HEK293 (cell line): ENCODE measurements at regions not wholly inside any gene's neighbourhood (a gene's known extent, or its start where the extent isn't known, plus 50 kb on each side); places are given as distances from the start of the nearest gene placed in this dataset.

Experiments used
- CTCF ChIA-PET: fragments of 350-600 bp; formaldehyde crosslinking; extraction: SDS; loops from one replicate; lab custom pipeline; 2021; ENCODE audit warnings: antibody characterized with exemption; lab: Yijun Ruan, JAX
- POLR2A ChIA-PET: fragments of 300-600 bp; formaldehyde crosslinking; extraction: SDS; loops from one replicate; lab custom pipeline; 2020; ENCODE audit warnings: antibody characterized with exemption, inconsistent platforms; lab: Yijun Ruan, JAX
- H3K27ac ChIP-seq: fragments of 200-500 bp; sonication (Bioruptor generic); 2 replicates; pipeline ENCODE4 v1.5.1; 2014; ENCODE audit warnings: low read depth, low read length, control low read depth, inconsistent platforms; ENCODE audit errors: extremely low read depth
- H3K36me3 ChIP-seq, 2 experiments: fragments of 200-500 bp in 1 of 2; sonication (Bioruptor generic) in 1 of 2; 1 replicate in 1 of 2; 2 replicates in 1 of 2; pipeline ENCODE4 v1.5.1; 2014 to 2017; ENCODE audit warnings: inconsistent platforms in 2 of 2, low read length in 2 of 2; ENCODE audit not compliant: control insufficient read depth in 2 of 2, insufficient read depth in 1 of 2
- H3K4me1 ChIP-seq: fragments of 200-500 bp; sonication (Bioruptor generic); 2 replicates; pipeline ENCODE4 v1.5.1; 2014; ENCODE audit warnings: mild to moderate bottlenecking, low read length, inconsistent platforms; ENCODE audit not compliant: control insufficient read depth, insufficient read depth
- H3K4me3 ChIP-seq: 2 replicates; pipeline ENCODE4 v1.5.1; 2011; ENCODE audit warnings: low read depth, mild to moderate bottlenecking, control low read depth, low read length, moderate library complexity
- H3K9me3 ChIP-seq: fragments of 200-500 bp; sonication (Bioruptor generic); 2 replicates; pipeline ENCODE4 v1.5.1; 2014; ENCODE audit warnings: low read depth, low read length, inconsistent platforms; ENCODE audit not compliant: control insufficient read depth, insufficient read depth
- AEBP2 ChIP-seq: fragments of 450-650 bp; formaldehyde crosslinking; IDR thresholded peaks from 2 replicates; pipeline ENCODE4 v1.5.1; 2016; ENCODE audit warnings: missing biosample characterization, missing genetic modification characterization, borderline replicate concordance
- EGR2 ChIP-seq: fragments of 450-650 bp; formaldehyde crosslinking; IDR thresholded peaks from 2 replicates; pipeline ENCODE4 v1.5.1; 2016; ENCODE audit warnings: low read depth, missing biosample characterization, missing genetic modification characterization
- KLF16 ChIP-seq: fragments of 450-650 bp; formaldehyde crosslinking; IDR thresholded peaks from 2 replicates; pipeline ENCODE4 v1.5.1; 2017; ENCODE audit warnings: missing biosample characterization, missing genetic modification characterization
- KLF8 ChIP-seq: fragments of 450-650 bp; formaldehyde crosslinking; IDR thresholded peaks from 2 replicates; pipeline ENCODE4 v1.5.1; 2016; ENCODE audit warnings: missing biosample characterization, missing genetic modification characterization
- SP7 ChIP-seq: fragments of 450-650 bp; formaldehyde crosslinking; IDR thresholded peaks from 2 replicates; pipeline ENCODE4 v1.5.1; 2016; ENCODE audit warnings: missing biosample characterization, missing genetic modification characterization
- ZBTB7A ChIP-seq: fragments of 450-650 bp; formaldehyde crosslinking; IDR thresholded peaks from 2 replicates; pipeline ENCODE4 v1.5.1; 2016; ENCODE audit warnings: low read depth, missing biosample characterization, missing genetic modification characterization
- ZNF114 ChIP-seq: fragments of 450-650 bp; formaldehyde crosslinking; IDR thresholded peaks from 2 replicates; pipeline ENCODE4 v1.5.0; 2017; ENCODE audit warnings: missing biosample characterization, missing genetic modification characterization
- ZNF132 ChIP-seq: fragments of 450-650 bp; formaldehyde crosslinking; IDR thresholded peaks from 2 replicates; pipeline ENCODE4 v1.5.1; 2017; ENCODE audit warnings: missing biosample characterization, missing genetic modification characterization, borderline replicate concordance
- ZNF366 ChIP-seq: fragments of 450-650 bp; formaldehyde crosslinking; conservative IDR thresholded peaks from 2 replicates; pipeline ENCODE4 v1.5.1; 2016; ENCODE audit warnings: missing biosample characterization, missing genetic modification characterization
- ZNF391 ChIP-seq: fragments of 450-650 bp; formaldehyde crosslinking; IDR thresholded peaks from 2 replicates; pipeline ENCODE4 v1.5.1; 2016; ENCODE audit warnings: low read depth, missing biosample characterization, missing genetic modification characterization, borderline replicate concordance
- ZNF514 ChIP-seq: fragments of 450-650 bp; formaldehyde crosslinking; IDR thresholded peaks from 2 replicates; pipeline ENCODE4 v1.5.1; 2016; ENCODE audit warnings: missing biosample characterization, missing genetic modification characterization
- ZNF544 ChIP-seq: fragments of 450-650 bp; formaldehyde crosslinking; IDR thresholded peaks from 2 replicates; pipeline ENCODE4 v1.5.0; 2017; ENCODE audit warnings: missing biosample characterization, missing genetic modification characterization
- ZNF548 ChIP-seq: fragments of 450-650 bp; formaldehyde crosslinking; IDR thresholded peaks from 2 replicates; pipeline ENCODE4 v1.5.1; 2016; ENCODE audit warnings: missing biosample characterization, missing genetic modification characterization
- ZNF580 ChIP-seq: fragments of 450-650 bp; formaldehyde crosslinking; IDR thresholded peaks from 2 replicates; pipeline ENCODE4 v1.5.1; 2016; ENCODE audit warnings: missing biosample characterization, missing genetic modification characterization
- ZNF639 ChIP-seq: fragments of 450-650 bp; formaldehyde crosslinking; IDR thresholded peaks from 2 replicates; pipeline ENCODE4 v1.5.1; 2016; ENCODE audit warnings: missing biosample characterization, missing genetic modification characterization
- ZNF660 ChIP-seq: fragments of 450-650 bp; IDR thresholded peaks from 2 replicates; pipeline ENCODE4 v1.5.1; 2018; ENCODE audit warnings: missing biosample characterization, mild to moderate bottlenecking, missing genetic modification characterization
- ZNF76 ChIP-seq: fragments of 450-650 bp; formaldehyde crosslinking; IDR thresholded peaks from 2 replicates; pipeline ENCODE4; 2016; ENCODE audit warnings: low read depth, missing biosample characterization, missing genetic modification characterization, borderline replicate concordance
- ZSCAN4 ChIP-seq: fragments of 450-650 bp; formaldehyde crosslinking; IDR thresholded peaks from 2 replicates; pipeline ENCODE4 v1.5.1; 2017; ENCODE audit warnings: missing biosample characterization, missing genetic modification characterization

- no peaks in the 10 kb centered on the region for H3K36me3 ChIP-seq
- H3K4me1 ChIP-seq = no peaks in the 10 kb centered on the region
- H3K4me3 ChIP-seq = no peak overlapping the region
- CTCF ChIA-PET = no interaction called here
- TF ChIP-seq ZSCAN4 (tag by site-specific recombination) (no peak), ZNF391 (tag by site-specific recombination) (no peak)
- H3K27ac ChIP-seq = no peak overlapping the region
- POLR2A ChIA-PET = no interaction called here
- no peaks in the 10 kb centered on the region for H3K9me3 ChIP-seq
These were observed 220.2 kb downstream of the SHQ1 start for GRCh38 chr3:72628065-72628464.

- Histone ChIP-seq H3K27ac (no peak overlapping the region), H3K36me3 (no peaks in the 10 kb centered on the region), H3K9me3 (no peaks in the 10 kb centered on the region)
- ChIA-PET POLR2A (no interaction called here), CTCF (no interaction called here)
- TF ChIP-seq KLF8 (tag by site-specific recombination) = no peak
- no peak for TF ChIP-seq ZNF76 (tag by site-specific recombination)
- no peak for TF ChIP-seq ZNF514 (tag by site-specific recombination)
- no peak for TF ChIP-seq SP7 (tag by site-specific recombination)
- TF ChIP-seq, all 188 proteins: peak for 0
- Histone ChIP-seq H3K4me1 (no peaks in the 10 kb centered on the region), H3K4me3 (no peak overlapping the region)
These were observed 221.0 kb downstream of the SHQ1 start for GRCh38 chr3:72627271-72627670.

DNA sequence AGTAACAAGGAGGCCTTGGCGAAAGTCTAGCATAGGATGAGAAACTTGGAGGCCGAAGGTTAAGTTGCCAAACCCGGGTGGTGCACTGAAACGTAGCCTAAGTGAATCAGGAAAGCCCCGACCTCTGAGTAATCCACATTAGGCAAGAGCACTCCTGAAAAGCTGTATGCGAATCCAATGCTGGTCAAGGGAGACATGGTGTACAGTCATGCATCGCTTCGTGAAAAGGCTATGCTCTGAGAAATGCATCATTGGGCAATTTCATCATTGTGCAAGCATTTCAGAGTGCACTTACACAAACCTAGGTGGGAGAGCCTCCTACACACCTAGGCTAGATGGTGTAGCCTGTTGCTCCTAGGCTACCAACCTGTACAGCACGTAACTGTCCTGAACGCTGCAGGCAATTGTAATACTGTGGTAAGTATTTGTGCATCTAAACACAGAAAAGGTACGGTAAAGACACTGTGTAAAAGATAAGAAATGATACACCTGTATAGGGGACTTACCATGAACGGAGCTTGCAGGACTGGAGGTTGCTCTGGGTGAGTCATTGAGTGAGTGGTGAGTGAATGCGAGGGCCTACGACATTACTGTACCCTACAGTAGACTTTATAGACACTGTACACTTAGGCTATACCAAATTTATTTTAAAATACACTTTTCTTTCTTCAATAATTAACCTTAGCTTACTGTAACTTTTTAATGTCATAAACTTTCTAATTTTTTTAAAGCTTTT is 222.5 kb downstream of the SHQ1 start:
- ChIA-PET CTCF (no interaction called here), POLR2A (no interaction called here)

DNA sequence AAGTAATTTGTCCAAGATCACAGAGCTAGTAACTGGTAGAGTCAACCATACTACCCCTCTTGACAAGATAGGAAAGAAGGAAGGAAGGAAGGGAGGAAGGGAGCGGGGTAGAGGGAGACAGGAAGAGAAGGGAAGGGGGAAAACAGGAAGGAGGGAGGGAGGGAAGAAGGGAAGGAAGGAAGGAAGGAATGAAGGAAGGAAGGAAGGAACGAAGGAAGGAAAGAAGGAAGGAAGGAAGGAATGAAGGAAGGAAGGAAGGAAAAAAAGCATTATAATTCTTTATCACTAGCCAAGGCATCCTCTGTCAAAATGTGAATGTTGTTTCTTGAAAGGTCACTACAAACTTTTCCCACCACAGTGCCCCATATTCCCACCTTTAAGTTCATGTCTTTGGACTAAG is 223.6 kb downstream of the SHQ1 start:
- ChIA-PET POLR2A (no interaction called here), CTCF (no interaction called here)
- no peak overlapping the region for H3K27ac ChIP-seq
- no peaks in the 10 kb centered on the region for H3K36me3 ChIP-seq
- no peaks in the 10 kb centered on the region for H3K4me1 ChIP-seq
- H3K9me3 ChIP-seq = no peaks in the 10 kb centered on the region
- TF ChIP-seq ZNF366 (tag by site-specific recombination) (peak; percentile 87), ZNF639 (tag by site-specific recombination) (no peak)
- no peak overlapping the region for H3K4me3 ChIP-seq

More for the DNA sequence above, 222.5 kb downstream of the SHQ1 start:
- H3K27ac ChIP-seq = no peak overlapping the region
- 0 out of 2 replicates have a peak, but pooled peaks have one; percentile 30 for TF ChIP-seq EGR2 (tag by site-specific recombination)
- TF ChIP-seq ZNF660 (tag by site-specific recombination) = no peak
- no peaks in the 10 kb centered on the region for H3K36me3 ChIP-seq
- no peaks in the 10 kb centered on the region for H3K4me1 ChIP-seq
- H3K9me3 ChIP-seq = no peaks in the 10 kb centered on the region
- no peak overlapping the region for H3K4me3 ChIP-seq

DNA sequence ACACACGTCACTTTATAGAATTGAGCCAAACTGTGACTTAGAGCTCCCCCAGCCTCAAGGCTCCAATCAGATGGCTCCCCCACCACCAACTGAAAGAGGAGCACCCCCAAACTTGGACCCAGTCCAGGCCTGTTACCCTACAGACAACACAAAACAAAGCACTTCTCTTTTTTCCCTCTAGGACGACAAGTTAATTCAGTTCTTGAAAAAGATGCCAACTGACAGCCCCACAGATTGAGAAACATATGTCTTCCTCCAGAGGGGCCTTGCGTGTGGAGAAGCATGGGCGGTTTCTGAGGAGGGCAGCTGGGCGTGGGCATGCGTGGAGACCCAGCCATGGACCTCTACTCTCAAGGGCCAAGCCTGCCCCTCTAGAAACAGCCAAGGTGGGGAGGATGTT is 229.5 kb downstream of the SHQ1 start:
- H3K4me3 ChIP-seq = no peak overlapping the region
- H3K4me1 ChIP-seq = no peaks in the 10 kb centered on the region
- no peaks in the 10 kb centered on the region for H3K36me3 ChIP-seq
- H3K27ac ChIP-seq = no peak overlapping the region
- CTCF ChIA-PET = no interaction called here
- POLR2A ChIA-PET = no interaction called here
- no peaks in the 10 kb centered on the region for H3K9me3 ChIP-seq
- TF ChIP-seq ZNF580 (tag by site-specific recombination) = no peak
- TF ChIP-seq KLF16 (tag by site-specific recombination) = no peak
- TF ChIP-seq ZNF114 (tag by site-specific recombination) = no peak
- no peak for TF ChIP-seq ZNF132
- TF ChIP-seq ZBTB7A (tag by site-specific recombination) = no peak
- TF ChIP-seq ZNF548 (tag by site-specific recombination) = no peak
- no peak for TF ChIP-seq ZNF544 (tag by site-specific recombination)
- no peak for TF ChIP-seq ZNF660 (tag by site-specific recombination)
- no peak for TF ChIP-seq ZNF639 (tag by site-specific recombination)
- no peak for TF ChIP-seq AEBP2 (tag by site-specific recombination)
- TF ChIP-seq ZNF76 (tag by site-specific recombination) = no peak
